ENCODE measurements at regions not wholly inside any gene's neighbourhood (a gene's known extent, or its start where the extent isn't known, plus 50 kb on each side); places are given as distances from the start of the nearest gene placed in this dataset.

DNA sequence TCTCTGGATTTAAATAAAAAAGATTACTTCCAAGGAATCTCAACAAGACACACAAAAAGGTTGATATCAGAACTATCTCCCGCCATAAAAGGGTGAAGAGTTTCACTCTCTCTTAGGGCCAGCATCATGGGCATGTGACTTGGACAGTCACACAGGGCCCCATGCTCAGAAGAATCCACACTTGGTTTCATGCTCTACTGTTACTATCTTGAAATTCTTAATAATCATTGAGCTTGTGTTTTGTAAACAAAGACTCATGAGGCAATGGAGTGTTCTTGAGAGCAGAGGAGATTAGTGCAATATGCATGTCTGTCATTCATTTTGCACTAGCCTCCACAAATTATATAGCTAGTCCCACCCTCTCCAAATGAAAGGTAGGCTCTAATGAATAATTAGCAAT, 58.4 kb downstream of the HMHB1 start:
- in situ Hi-C loops (cut with MboI; ENCODE audit: low sequenced_read_pairs), result no loop called here

DNA sequence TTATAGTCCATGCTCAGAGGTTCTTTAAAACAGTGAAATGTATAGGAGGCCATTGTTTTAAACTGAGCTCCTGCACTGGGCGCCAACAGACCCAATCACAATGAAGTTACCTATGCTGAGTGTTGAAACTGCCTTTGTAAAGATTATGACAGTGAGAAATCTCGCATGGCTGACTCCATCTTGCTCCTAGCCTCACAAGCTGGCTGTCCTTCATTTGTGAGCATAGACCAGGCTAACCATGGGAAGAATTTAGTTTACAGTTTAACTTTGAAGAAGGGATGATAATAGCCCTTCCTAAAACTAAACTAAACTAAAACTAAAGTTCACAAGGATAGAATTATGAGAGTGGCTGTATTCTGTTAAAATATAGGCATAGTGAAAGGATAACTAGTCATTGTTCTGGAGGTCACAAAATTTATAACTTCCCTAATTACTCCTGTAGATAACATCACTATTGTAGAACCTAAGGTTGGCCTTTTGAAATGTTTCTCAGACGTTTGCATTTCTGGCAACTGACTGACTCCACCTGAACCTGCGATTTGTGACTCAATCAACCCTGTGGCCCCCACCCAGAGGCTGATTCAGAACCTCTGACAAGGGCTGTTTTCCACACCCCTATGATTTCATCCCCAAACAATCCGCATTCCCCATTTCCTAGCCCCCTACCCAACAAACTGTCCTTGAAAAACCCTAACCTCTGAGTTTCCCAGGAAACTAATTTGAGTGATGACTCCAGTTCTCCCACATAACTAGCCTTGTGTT, 59.1 kb downstream of the HMHB1 start:
- in situ Hi-C loops (cut with MboI; ENCODE audit: low sequenced_read_pairs), result no loop called here

- in situ Hi-C loops (cut with MboI; ENCODE audit: low sequenced_read_pairs), result no loop called here
These were observed 59.7 kb downstream of the HMHB1 start for GRCh38 chr5:143871672-143872071.

DNA sequence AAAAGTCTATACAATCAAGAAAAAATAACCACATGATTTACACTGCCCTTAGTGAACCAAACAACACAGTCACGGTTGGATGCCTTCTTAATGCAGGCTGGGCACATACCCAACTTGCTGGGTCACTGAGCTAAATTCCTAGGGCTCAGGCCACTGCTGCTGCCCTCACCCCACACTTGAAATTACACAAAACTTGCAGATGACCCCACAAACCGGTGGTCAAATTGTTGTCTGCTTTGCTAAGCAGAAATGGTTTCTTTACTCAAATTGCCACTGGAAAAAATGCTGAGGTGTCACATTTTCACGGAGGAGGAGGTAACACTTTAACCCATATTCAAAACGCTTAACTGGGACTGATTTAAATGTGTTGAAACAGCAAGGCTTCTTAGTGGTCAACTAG, 62.4 kb downstream of the HMHB1 start:
- in situ Hi-C loops (cut with MboI; ENCODE audit: low sequenced_read_pairs), result no loop called here

- in situ Hi-C loops (cut with MboI; ENCODE audit: low sequenced_read_pairs), result no loop called here
These were observed 65.2 kb downstream of the HMHB1 start for GRCh38 chr5:143877196-143877595.

GRCh38 chr5:143878430-143878829, 66.5 kb downstream of the HMHB1 start:
- in situ Hi-C loops (cut with MboI; ENCODE audit: low sequenced_read_pairs), result no loop called here

- in situ Hi-C loops (cut with MboI; ENCODE audit: low sequenced_read_pairs), result no loop called here
These were observed 67.7 kb downstream of the HMHB1 start for GRCh38 chr5:143879646-143880045.

DNA sequence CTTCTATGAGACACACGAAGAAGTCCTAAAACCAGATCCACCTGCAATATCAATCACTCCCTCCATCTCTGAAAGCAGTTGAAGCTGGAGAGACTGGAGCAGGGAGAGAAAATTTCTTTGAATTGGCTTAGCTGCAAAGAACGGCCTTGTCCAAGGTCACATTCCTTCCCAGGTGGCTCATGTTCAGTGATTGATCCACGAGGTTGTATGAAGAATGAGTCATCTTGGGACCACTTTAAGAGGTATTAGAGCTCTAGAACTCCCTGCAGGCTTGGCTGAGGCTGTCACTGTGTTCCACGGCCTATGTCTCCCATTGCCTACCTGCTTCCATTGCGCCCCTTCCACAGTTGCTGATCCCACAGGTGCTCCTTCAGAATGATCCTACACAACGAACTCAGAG, 68.2 kb downstream of the HMHB1 start:
- in situ Hi-C loops (cut with MboI; ENCODE audit: low sequenced_read_pairs), result no loop called here

- in situ Hi-C loops (cut with MboI; ENCODE audit: low sequenced_read_pairs), result no loop called here
These were observed 70.6 kb downstream of the HMHB1 start for GRCh38 chr5:143882520-143882919.

DNA sequence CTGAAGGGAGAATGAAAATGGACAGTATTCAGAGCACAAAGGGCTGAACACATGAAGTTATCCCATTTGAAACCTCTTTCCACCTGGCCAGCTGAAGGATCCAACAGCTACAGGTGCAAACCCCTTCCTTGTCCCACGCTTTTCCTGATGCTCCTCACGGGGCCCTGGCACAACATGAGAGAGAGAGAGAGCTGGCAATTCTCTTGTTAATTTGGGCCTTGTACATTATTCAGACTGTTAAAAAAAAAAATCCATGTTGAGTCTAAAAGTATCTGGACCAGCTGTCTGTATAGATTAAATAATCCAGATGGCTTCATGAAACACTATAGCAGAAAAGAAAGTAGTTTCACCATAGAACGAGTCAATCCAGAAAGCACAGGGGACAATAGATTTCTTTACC, 74.1 kb downstream of the HMHB1 start:
- in situ Hi-C loops (cut with MboI; ENCODE audit: low sequenced_read_pairs), result no loop called here

DNA sequence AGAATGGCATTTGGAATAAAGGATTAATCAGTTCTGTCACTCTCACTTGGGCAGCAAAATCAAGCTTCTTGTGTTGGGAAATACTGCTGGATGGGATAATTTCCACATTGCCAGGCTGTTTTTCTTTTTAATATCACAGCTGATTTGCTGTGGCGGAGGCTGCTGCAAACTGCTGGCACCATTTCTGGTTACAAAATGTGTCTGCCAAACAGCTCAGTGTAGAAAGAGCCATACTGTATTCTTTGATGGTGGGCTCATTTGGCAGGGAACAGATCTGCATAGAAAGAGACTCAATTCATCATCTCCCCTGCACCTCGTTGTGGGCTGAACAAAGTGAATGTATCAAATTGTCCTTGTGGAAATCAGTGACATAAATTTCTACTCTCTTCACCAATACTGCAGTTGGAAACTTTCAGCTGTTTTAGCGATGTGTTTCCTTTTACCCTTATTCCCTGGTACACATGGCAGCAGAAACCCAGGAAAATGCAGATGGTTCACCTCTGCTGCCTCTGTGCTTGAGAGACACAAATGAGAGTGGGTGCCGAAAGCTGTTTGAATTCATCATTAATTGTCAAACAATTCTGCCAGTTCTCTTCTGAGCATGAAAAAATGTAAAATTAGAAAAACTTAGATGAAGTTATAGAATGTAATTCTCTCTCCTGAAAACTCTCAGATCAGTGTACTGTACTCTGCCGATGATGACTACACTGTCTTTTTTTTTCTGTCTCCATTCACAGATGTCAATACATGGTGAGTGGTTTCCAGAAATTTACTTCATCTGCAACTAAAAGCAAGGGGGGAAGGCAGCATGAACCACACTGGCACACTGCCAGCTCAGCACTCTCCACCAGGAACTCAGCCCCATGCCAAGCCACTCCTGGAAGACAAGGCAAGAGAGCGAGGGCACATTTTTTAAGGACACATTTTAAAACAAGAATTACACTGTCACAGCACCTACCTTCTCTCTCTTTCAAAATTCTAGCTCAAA, 75.0 kb downstream of the HMHB1 start:
- in situ Hi-C loops (cut with MboI; ENCODE audit: low sequenced_read_pairs), result no loop called here

DNA sequence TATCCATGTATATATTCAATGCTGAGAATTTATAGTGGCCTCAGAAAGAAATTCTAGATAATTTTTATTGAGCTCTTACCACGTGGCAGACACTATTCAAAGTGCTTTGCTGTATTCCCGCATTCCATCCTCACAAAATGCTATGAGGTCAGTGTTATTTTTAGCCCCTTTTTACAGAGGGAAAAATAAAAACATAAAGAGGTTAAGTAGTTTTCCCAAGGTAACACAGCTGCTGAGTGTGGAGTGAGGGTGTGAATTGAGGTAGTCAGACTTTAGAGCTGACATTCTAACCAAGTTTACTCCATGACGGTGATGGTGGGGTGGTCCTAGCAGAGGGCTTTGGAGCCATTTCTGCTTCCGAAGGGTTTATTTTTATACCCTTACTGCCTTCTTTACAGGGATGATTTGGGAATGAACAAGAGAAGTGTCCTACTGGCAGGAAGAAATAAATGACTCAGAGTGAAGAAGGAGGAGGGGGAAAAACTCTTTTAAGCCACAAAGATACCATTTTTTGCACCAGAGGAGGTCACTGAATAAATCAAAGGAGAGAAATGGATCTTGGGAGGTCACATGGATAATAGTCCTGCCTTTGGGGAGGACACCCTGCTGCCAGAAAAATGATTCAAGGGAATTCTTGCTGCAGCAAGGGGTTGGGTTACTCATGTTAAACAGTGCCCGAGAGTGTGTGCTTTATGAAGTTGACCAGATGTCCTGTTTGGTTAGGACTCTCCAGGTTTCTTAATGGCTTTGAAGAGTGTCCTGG, 76.1 kb downstream of the HMHB1 start:
- in situ Hi-C loops (cut with MboI; ENCODE audit: low sequenced_read_pairs), result no loop called here

- in situ Hi-C loops (cut with MboI; ENCODE audit: low sequenced_read_pairs), result no loop called here
These were observed 77.0 kb downstream of the HMHB1 start for GRCh38 chr5:143888912-143889311.

DNA sequence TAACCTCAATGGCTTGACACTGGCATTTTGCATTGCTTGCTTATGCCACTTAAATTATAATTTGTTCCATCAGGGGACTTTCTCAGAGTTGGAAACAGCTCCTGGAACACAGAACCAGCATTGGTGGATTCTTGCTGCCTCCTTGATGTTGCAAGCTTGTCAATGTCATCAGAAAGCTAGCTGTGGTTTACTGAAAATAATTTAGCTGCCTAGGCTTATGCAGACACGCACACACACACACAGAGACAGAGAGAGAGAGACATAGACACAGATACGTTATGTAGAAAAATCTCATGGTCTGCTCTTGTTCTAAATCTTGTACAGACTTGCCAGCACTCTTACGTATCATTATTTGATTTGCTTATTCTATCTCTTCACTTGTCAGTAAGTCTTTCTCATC, 78.0 kb downstream of the HMHB1 start:
- in situ Hi-C loops (cut with MboI; ENCODE audit: low sequenced_read_pairs), result no loop called here

- in situ Hi-C loops (cut with MboI; ENCODE audit: low sequenced_read_pairs), result no loop called here
These were observed 78.5 kb downstream of the HMHB1 start for GRCh38 chr5:143890487-143890886.

DNA sequence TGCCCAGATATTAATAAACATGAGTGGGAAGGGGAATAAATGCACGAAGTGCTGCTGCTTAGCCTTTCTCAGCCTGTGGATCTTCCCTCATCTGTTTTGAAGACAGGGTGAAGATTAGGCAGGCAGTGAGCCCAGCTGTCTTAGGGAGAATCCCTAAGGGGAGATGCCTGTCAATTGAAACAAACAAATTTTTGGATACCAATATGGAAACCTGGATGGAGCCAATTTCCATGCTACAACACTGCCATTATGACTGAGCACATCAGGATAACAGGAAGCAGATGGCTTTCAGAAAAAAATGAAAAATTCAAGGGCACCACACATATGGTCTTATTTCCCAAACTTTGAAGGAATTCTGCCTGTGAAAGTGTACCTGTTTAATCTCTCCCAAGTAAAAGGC, 80.3 kb downstream of the HMHB1 start:
- in situ Hi-C loops (cut with MboI; ENCODE audit: low sequenced_read_pairs), result no loop called here

DNA sequence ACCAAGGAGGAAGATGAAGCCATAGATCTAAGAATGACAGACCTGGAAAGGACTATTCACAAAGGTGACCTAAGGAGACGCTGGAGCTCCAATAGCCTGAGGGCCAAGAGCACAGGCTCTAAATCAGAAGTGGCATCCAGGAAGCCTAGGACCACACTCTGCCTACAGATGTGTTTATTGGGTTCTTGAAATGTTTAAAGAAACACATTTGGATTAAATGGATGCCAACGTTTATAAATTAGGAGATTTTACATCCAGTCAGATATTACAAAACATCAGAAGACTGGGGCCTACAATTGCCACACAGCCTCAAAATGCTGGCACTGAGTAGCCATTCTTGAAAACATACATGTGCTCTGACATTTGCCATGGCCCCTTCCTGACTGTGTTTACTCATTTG, 80.9 kb downstream of the HMHB1 start:
- in situ Hi-C loops (cut with MboI; ENCODE audit: low sequenced_read_pairs), result no loop called here

- in situ Hi-C loops (cut with MboI; ENCODE audit: low sequenced_read_pairs), result no loop called here
These were observed 81.7 kb downstream of the HMHB1 start for GRCh38 chr5:143893638-143894037.

DNA sequence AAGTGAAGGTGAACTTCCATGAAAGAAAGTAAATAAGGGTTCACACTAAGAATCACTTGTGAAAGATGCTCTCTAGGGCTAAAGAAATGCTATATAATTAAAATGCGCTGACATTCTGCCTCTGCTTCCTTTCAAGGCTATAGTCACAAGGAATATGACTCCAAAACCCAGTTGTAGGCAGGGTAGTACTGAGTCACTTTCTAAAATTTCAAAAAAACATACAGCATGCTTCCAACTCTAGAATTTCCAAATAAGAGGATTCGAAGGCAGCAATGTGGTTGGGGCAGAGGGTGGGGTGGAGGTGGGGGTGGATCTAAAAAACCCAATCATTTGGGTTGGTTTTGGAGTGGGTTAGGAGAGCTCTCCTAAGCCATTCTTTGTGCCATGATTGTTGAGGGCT, 84.6 kb downstream of the HMHB1 start:
- in situ Hi-C loops (cut with MboI; ENCODE audit: low sequenced_read_pairs), result no loop called here

DNA sequence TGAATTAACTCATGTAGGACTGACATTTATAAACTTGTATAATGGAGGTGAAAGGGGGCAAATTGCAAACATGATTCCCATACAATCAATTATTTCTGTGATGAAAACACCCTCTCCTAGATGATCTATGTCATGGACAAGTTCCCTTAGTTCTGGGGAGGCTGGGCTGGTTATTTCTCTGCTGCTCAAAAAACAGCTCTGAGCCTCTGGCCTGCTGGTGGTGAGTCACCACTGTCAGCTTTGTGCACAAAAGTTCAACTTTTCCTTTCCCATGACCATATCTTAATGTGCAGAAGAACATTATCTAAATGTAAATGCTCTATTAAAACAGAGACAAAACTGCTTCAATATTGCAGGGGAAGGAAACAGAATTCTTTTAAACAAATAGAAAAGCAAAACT, 85.0 kb downstream of the HMHB1 start:
- in situ Hi-C loops (cut with MboI; ENCODE audit: low sequenced_read_pairs), result no loop called here

DNA sequence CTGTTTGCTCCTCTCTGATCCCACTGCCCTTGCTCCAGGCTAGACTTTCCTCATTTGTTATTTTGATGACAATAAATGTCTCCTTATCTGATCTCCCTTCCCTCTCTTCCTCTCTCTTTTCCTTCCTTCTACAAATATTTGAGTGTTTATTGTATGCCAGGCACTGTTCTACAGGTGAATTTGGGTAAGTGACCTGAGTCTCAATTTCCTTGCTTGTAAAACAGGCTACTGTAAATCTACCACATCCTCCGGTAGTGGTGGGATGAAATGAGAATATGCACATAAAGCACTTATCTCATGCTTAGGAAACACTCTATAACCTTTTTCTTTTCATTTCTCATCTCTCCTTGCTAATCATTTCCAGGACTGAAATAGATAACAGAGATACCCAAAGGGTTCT, 86.4 kb downstream of the HMHB1 start:
- in situ Hi-C loops (cut with MboI; ENCODE audit: low sequenced_read_pairs), result no loop called here

All from HL-60/S4 (cell line).